ENCODE measurements at regions not wholly inside any gene's neighbourhood (a gene's known extent, or its start where the extent isn't known, plus 50 kb on each side); places are given as distances from the start of the nearest gene placed in this dataset.
"Not testable (repeated sequence)": the region's sequence is repeated elsewhere in the genome, so short reads cannot be mapped to it uniquely, and the experiment has no call there.

GRCh38 chrX:9369802-9370291 is 95.0 kb upstream of the TBL1X start:
- Histone ChIP-seq H3K9me3 (ENCODE audit: low read length) (no peaks in the 10 kb centered on the region), H3K4me2 (ENCODE audit: low read depth, low read length, poor library complexity, severe bottlenecking) (no peak overlapping the region), H3K9ac (ENCODE audit: low read length) (no peak overlapping the region), H3K4me3 (ENCODE audit: low read length) (no peak overlapping the region), H3K79me2 (ENCODE audit: low read length) (no peaks in the 10 kb centered on the region), H3K27me3 (ENCODE audit: low read length) (no peaks in the 10 kb centered on the region), H4K20me1 (ENCODE audit: insufficient read depth, low read depth, low read length) (no peaks in the 10 kb centered on the region), H3K4me1 (ENCODE audit: low read length) (no peaks in the 10 kb centered on the region), H3K9me2 (replicated peaks; ENCODE audit: insufficient read depth, low read length) (no peaks in the 10 kb centered on the region), H3K27ac (ENCODE audit: low read length) (no peak overlapping the region), H3K36me3 (ENCODE audit: insufficient read depth, low read length) (no peaks in the 10 kb centered on the region), H2AFZ (ENCODE audit: low read length) (no peak overlapping the region)
- no peak for DNase-seq

- no peak overlapping the region for H2AFZ ChIP-seq (ENCODE audit: low read length)
- no peak for DNase-seq
- H3K27ac ChIP-seq (ENCODE audit: low read length), result no peak overlapping the region
- no peaks in the 10 kb centered on the region for H4K20me1 ChIP-seq (ENCODE audit: insufficient read depth, low read depth, low read length)
- no peaks in the 10 kb centered on the region for H3K27me3 ChIP-seq (ENCODE audit: low read length)
- H3K4me3 ChIP-seq (ENCODE audit: low read length), result no peak overlapping the region
- H3K36me3 ChIP-seq (ENCODE audit: insufficient read depth, low read length), result no peaks in the 10 kb centered on the region
- H3K79me2 ChIP-seq (ENCODE audit: low read length), result no peaks in the 10 kb centered on the region
- H3K9ac ChIP-seq (ENCODE audit: low read length), result no peak overlapping the region
- H3K4me1 ChIP-seq (ENCODE audit: low read length), result no peaks in the 10 kb centered on the region
- no peaks in the 10 kb centered on the region for H3K9me3 ChIP-seq (ENCODE audit: low read length)
- H3K4me2 ChIP-seq (ENCODE audit: low read depth, low read length, poor library complexity, severe bottlenecking), result no peak overlapping the region
- no peaks in the 10 kb centered on the region for H3K9me2 ChIP-seq (replicated peaks; ENCODE audit: insufficient read depth, low read length)
Measured at GRCh38 chrX:9370893-9371292, 94.0 kb upstream of the TBL1X start.

GRCh38 chrX:9372866-9373265 is 92.0 kb upstream of the TBL1X start:
- Histone ChIP-seq H3K9me2 (replicated peaks; ENCODE audit: insufficient read depth, low read length) (no peaks in the 10 kb centered on the region), H3K9me3 (ENCODE audit: low read length) (no peaks in the 10 kb centered on the region), H3K4me3 (ENCODE audit: low read length) (no peak overlapping the region), H3K9ac (ENCODE audit: low read length) (no peak overlapping the region), H3K36me3 (ENCODE audit: insufficient read depth, low read length) (no peaks in the 10 kb centered on the region), H3K27ac (ENCODE audit: low read length) (no peak overlapping the region), H2AFZ (ENCODE audit: low read length) (no peak overlapping the region), H3K79me2 (ENCODE audit: low read length) (no peaks in the 10 kb centered on the region), H3K27me3 (ENCODE audit: low read length) (no peaks in the 10 kb centered on the region), H3K4me2 (ENCODE audit: low read depth, low read length, poor library complexity, severe bottlenecking) (no peak overlapping the region), H3K4me1 (ENCODE audit: low read length) (no peaks in the 10 kb centered on the region), H4K20me1 (ENCODE audit: insufficient read depth, low read depth, low read length) (no peaks in the 10 kb centered on the region)
- DNase-seq, result no peak

GRCh38 chrX:9373789-9374188 is 91.1 kb upstream of the TBL1X start:
- DNase-seq, result no peak
- Histone ChIP-seq H3K4me1 (ENCODE audit: low read length) (no peaks in the 10 kb centered on the region), H3K4me3 (ENCODE audit: low read length) (no peak overlapping the region), H3K9ac (ENCODE audit: low read length) (no peak overlapping the region), H3K79me2 (ENCODE audit: low read length) (no peaks in the 10 kb centered on the region), H2AFZ (ENCODE audit: low read length) (no peak overlapping the region), H3K9me3 (ENCODE audit: low read length) (no peaks in the 10 kb centered on the region), H3K27ac (ENCODE audit: low read length) (no peak overlapping the region), H3K4me2 (ENCODE audit: low read depth, low read length, poor library complexity, severe bottlenecking) (no peak overlapping the region), H3K36me3 (ENCODE audit: insufficient read depth, low read length) (no peaks in the 10 kb centered on the region), H3K27me3 (ENCODE audit: low read length) (no peaks in the 10 kb centered on the region), H4K20me1 (ENCODE audit: insufficient read depth, low read depth, low read length) (no peaks in the 10 kb centered on the region), H3K9me2 (replicated peaks; ENCODE audit: insufficient read depth, low read length) (no peaks in the 10 kb centered on the region)

GRCh38 chrX:9374555-9374954 is 90.3 kb upstream of the TBL1X start:
- Histone ChIP-seq H3K4me2 (ENCODE audit: low read depth, low read length, poor library complexity, severe bottlenecking) (no peak overlapping the region), H3K27ac (ENCODE audit: low read length) (no peak overlapping the region), H3K9ac (ENCODE audit: low read length) (no peak overlapping the region), H3K9me3 (ENCODE audit: low read length) (no peaks in the 10 kb centered on the region), H2AFZ (ENCODE audit: low read length) (no peak overlapping the region), H3K4me1 (ENCODE audit: low read length) (no peaks in the 10 kb centered on the region), H3K36me3 (ENCODE audit: insufficient read depth, low read length) (no peaks in the 10 kb centered on the region), H3K27me3 (ENCODE audit: low read length) (no peaks in the 10 kb centered on the region), H4K20me1 (ENCODE audit: insufficient read depth, low read depth, low read length) (no peaks in the 10 kb centered on the region), H3K9me2 (replicated peaks; ENCODE audit: insufficient read depth, low read length) (no peaks in the 10 kb centered on the region), H3K79me2 (ENCODE audit: low read length) (no peaks in the 10 kb centered on the region), H3K4me3 (ENCODE audit: low read length) (no peak overlapping the region)
- DNase-seq, result no peak

- H3K79me2 ChIP-seq (ENCODE audit: low read length), result no peaks in the 10 kb centered on the region
Measured at GRCh38 chrX:9376111-9376510, 88.7 kb upstream of the TBL1X start.

GRCh38 chrX:9377216-9377615 is 87.6 kb upstream of the TBL1X start:
- H3K4me2 ChIP-seq (ENCODE audit: low read depth, low read length, poor library complexity, severe bottlenecking); H3K79me2 ChIP-seq (ENCODE audit: low read length); H3K9me3 ChIP-seq (ENCODE audit: low read length); H3K9me2 ChIP-seq (replicated peaks; ENCODE audit: insufficient read depth, low read length); H3K4me1 ChIP-seq (ENCODE audit: low read length); H3K9ac ChIP-seq (ENCODE audit: low read length); H3K27ac ChIP-seq (ENCODE audit: low read length); H2AFZ ChIP-seq (ENCODE audit: low read length); H3K4me3 ChIP-seq (ENCODE audit: low read length); H3K36me3 ChIP-seq (ENCODE audit: insufficient read depth, low read length); DNase-seq; H4K20me1 ChIP-seq (ENCODE audit: insufficient read depth, low read depth, low read length); H3K27me3 ChIP-seq (ENCODE audit: low read length): not testable (repeated sequence)

More at GRCh38 chrX:9376111-9376510, 88.7 kb upstream of the TBL1X start:
- no peaks in the 10 kb centered on the region for H3K9me3 ChIP-seq (ENCODE audit: low read length)
- H3K27me3 ChIP-seq (ENCODE audit: low read length), result no peaks in the 10 kb centered on the region
- no peaks in the 10 kb centered on the region for H4K20me1 ChIP-seq (ENCODE audit: insufficient read depth, low read depth, low read length)
- H3K4me2 ChIP-seq (ENCODE audit: low read depth, low read length, poor library complexity, severe bottlenecking), result no peak overlapping the region
- no peaks in the 10 kb centered on the region for H3K9me2 ChIP-seq (replicated peaks; ENCODE audit: insufficient read depth, low read length)
- no peak overlapping the region for H3K27ac ChIP-seq (ENCODE audit: low read length)
- DNase-seq, result no peak
- no peaks in the 10 kb centered on the region for H3K4me1 ChIP-seq (ENCODE audit: low read length)
- H3K4me3 ChIP-seq (ENCODE audit: low read length), result no peak overlapping the region
- no peak overlapping the region for H2AFZ ChIP-seq (ENCODE audit: low read length)
- H3K9ac ChIP-seq (ENCODE audit: low read length), result no peak overlapping the region
- no peaks in the 10 kb centered on the region for H3K36me3 ChIP-seq (ENCODE audit: insufficient read depth, low read length)

GRCh38 chrX:9378980-9379696 is 85.7 kb upstream of the TBL1X start:
- Histone ChIP-seq H3K9ac (ENCODE audit: low read length) (no peak overlapping the region), H3K27me3 (ENCODE audit: low read length) (no peaks in the 10 kb centered on the region), H4K20me1 (ENCODE audit: insufficient read depth, low read depth, low read length) (no peaks in the 10 kb centered on the region), H3K79me2 (ENCODE audit: low read length) (no peaks in the 10 kb centered on the region), H3K36me3 (ENCODE audit: insufficient read depth, low read length) (no peaks in the 10 kb centered on the region), H3K9me2 (replicated peaks; ENCODE audit: insufficient read depth, low read length) (no peaks in the 10 kb centered on the region), H3K4me3 (ENCODE audit: low read length) (no peak overlapping the region), H2AFZ (ENCODE audit: low read length) (no peak overlapping the region), H3K9me3 (ENCODE audit: low read length) (no peaks in the 10 kb centered on the region), H3K4me2 (ENCODE audit: low read depth, low read length, poor library complexity, severe bottlenecking) (no peak overlapping the region), H3K4me1 (ENCODE audit: low read length) (no peaks in the 10 kb centered on the region), H3K27ac (ENCODE audit: low read length) (no peak overlapping the region)
- no peak for DNase-seq
